ENCODE measurements at regions not wholly inside any gene's neighbourhood (a gene's known extent, or its start where the extent isn't known, plus 50 kb on each side); places are given as distances from the start of the nearest gene placed in this dataset.
"Not testable (repeated sequence)": the region's sequence is repeated elsewhere in the genome, so short reads cannot be mapped to it uniquely, and the experiment has no call there.

GRCh38 chr3:81823086-81823485, 61.6 kb upstream of the GBE1 start:
- no peak for DNase-seq

GRCh38 chr3:81816473-81817250, 55.2 kb upstream of the GBE1 start:
- DNase-seq: peak; percentile 42

- DNase-seq: not testable (repeated sequence)
Observed at GRCh38 chr3:81812098-81812497, 50.7 kb upstream of the GBE1 start.

All from eye (tissue), 1 donor.